ENCODE measurements at regions not wholly inside any gene's neighbourhood (a gene's known extent, or its start where the extent isn't known, plus 50 kb on each side); places are given as distances from the start of the nearest gene placed in this dataset.

DNA sequence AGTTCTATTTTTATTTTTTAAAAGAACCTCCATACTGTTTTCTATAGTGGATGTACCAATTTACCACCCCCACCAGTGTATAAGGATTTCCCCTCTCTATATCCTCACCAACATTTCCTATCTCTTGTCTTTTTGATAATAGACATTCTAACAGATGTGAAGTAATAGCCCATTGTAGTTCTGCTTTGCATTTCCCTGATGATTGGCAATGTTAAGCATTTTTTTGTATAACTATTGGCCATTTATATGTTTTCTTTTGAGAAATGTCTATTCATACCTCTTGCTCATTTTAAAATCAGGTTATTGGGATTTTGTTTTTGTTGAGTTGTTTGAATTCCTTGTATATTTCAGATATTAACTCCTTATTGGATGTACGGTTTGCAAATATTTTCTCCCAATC is 251.1 kb upstream of the HTR2C start:
- TF ChIP-seq CTCF (IDR thresholded peaks at IDR 0.05; ENCODE audit: unreplicated experiment in 3 of 3): no peak
- no peaks in the 10 kb centered on the region for H3K36me3 Mint-ChIP-seq (ENCODE audit: low read depth)
- no peak overlapping the region for H3K27ac Mint-ChIP-seq
- H3K9me3 Mint-ChIP-seq: peaks cover 23% of the 10 kb centered on the region
- no peaks in the 10 kb centered on the region for H3K27me3 Mint-ChIP-seq (ENCODE audit: low read depth)
- no peak overlapping the region for H3K4me3 Mint-ChIP-seq
- H3K4me1 Mint-ChIP-seq: no peaks in the 10 kb centered on the region

DNA sequence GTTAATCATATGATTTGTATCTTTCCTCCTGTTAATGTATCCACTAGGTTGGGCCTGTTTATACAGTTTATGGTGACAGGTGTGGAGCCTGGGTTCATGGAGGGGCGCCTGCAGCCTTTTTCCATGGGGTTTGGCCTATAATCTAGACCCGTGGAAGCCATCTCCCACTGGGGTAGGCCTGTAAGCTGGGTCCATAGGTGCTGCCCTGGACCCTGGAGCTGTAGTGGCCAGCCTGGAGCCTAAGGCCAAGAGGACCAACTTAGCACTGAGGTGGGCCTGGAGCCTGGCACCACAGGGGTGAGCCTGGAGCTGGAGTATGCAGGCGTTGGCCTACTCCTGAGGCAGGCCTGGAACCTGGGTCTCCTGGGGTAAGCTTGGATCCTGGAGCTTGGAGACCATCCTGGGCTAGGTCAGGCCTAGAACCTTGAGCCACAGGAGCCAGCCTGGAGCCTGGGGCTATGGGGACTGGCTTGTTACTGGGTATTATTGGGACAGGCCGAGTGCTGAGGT is 249.4 kb upstream of the HTR2C start:
- no peak for TF ChIP-seq CTCF (IDR thresholded peaks at IDR 0.05; ENCODE audit: unreplicated experiment in 3 of 3)
- Mint-ChIP-seq H3K4me1 (no peaks in the 10 kb centered on the region), H3K36me3 (ENCODE audit: low read depth) (no peaks in the 10 kb centered on the region), H3K27me3 (ENCODE audit: low read depth) (no peaks in the 10 kb centered on the region), H3K27ac (no peak overlapping the region), H3K9me3 (peaks cover 23% of the 10 kb centered on the region), H3K4me3 (no peak overlapping the region)

DNA sequence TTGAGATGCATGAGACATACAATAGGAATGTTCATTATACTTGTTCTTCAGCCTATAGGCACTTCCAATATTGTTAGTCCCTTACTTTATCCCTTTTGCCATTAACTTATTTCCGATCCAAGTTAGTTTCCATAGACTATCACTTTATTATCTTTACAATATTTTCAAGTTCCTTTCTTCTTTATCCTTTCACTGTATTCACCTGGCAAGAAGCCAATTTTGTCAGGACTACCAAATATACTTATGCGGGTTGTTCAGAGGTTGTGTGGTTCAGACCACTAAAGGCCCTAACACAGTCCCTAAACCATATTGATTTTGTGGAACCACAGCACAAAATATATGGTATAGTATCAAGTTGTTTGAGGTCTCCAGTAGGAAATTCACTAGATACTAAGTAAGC is 245.0 kb upstream of the HTR2C start:
- Mint-ChIP-seq H3K27ac (no peak overlapping the region), H3K27me3 (ENCODE audit: low read depth) (no peaks in the 10 kb centered on the region), H3K4me3 (no peak overlapping the region), H3K36me3 (ENCODE audit: low read depth) (no peaks in the 10 kb centered on the region), H3K4me1 (no peaks in the 10 kb centered on the region), H3K9me3 (peaks cover 10% of the 10 kb centered on the region)
- TF ChIP-seq CTCF (IDR thresholded peaks at IDR 0.05; ENCODE audit: unreplicated experiment in 3 of 3): no peak

DNA sequence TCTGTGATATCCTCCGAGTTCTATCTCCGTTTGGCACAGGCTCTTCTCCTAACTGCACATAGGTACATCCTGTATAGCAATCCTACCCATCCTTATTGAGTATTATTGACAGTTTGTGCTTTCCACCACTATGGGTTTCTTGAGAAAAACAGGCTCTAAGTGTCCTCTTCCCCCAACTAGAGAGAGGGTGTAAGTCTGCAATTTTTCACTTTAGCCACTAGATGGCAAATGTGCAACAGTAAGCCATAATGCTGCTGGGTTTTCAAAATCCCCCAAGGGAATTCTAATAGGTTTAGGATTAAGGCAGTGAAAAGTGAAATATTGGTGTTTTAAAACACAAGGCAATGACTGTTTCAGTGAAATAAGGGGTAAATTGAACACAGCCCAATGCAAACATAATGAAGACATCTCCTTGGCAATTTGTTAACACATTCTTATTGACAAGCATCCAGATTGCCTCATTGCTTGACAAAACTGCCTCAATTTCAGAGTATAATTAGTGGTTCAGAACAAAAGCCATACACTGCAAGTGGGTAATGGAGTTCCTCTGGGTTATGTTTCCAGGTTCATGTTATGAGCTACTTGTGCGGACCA is 239.0 kb upstream of the HTR2C start:
- Mint-ChIP-seq H3K36me3 (ENCODE audit: low read depth) (no peaks in the 10 kb centered on the region), H3K27me3 (ENCODE audit: low read depth) (no peaks in the 10 kb centered on the region), H3K9me3 (no peaks in the 10 kb centered on the region), H3K27ac (no peak overlapping the region), H3K4me1 (no peaks in the 10 kb centered on the region), H3K4me3 (no peak overlapping the region)
- peak; percentile 70 to 81 (median 71) for TF ChIP-seq CTCF (IDR thresholded peaks at IDR 0.05; ENCODE audit: unreplicated experiment in 3 of 3)

DNA sequence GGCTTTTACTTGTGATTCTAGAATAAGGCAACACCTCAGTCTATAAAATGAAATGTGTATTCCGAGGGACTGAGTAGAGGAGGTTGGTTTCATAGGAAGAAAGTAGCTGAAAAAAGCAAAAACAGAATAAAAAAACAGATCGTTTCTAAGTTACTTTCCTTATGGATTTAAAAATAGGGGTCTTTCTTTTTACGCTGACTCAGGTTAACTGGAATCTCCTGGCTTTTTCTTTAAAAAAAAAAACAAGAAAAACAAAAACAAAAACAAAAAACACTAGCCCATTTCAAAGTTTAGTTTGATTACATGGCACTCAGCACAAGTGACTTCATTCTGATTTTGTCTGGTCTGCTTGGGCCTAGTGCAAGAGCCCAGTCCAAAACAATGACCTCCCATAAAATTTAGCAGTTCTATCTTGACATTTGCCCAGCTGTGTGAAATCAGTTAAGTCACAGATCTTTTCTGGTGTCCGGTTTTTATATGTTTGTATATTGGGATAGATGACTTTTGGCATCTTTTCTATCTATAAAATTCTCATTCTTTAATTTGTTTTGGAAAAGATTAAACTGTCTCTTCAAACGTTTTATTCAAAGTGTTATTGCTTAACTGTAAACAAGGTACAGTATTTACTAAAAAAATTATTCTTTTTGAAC is 222.7 kb upstream of the HTR2C start:
- no peak for TF ChIP-seq CTCF (IDR thresholded peaks at IDR 0.05; ENCODE audit: unreplicated experiment in 3 of 3)
- H3K9me3 Mint-ChIP-seq: no peaks in the 10 kb centered on the region
- H3K27ac Mint-ChIP-seq: peak overlapping the region in 1 of 3 experiments; percentile 57
- no peaks in the 10 kb centered on the region for H3K36me3 Mint-ChIP-seq (ENCODE audit: low read depth)
- H3K4me1 Mint-ChIP-seq: no peaks in the 10 kb centered on the region
- no peaks in the 10 kb centered on the region for H3K27me3 Mint-ChIP-seq (ENCODE audit: low read depth)
- H3K4me3 Mint-ChIP-seq: no peak overlapping the region

DNA sequence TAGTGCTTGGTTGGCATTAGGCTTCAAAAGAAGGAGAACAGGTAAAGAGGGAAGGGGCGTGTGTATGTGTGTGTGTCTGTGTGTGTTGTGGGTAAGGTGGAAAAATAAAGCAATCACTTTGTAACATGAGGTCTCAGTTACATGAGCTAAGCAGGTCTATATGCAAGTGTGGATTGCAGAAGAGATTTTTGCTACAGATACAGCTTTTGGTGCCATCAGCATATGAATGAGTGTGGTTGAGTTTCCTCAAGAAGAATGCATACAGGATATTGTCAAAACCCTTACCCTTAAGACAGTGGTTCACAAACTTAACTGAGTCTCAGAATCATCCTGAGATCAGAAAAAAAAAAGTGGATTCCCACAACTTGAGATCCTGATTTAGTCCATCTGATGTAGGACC is 220.5 kb upstream of the HTR2C start:
- no peaks in the 10 kb centered on the region for H3K36me3 Mint-ChIP-seq (ENCODE audit: low read depth)
- H3K27me3 Mint-ChIP-seq (ENCODE audit: low read depth): no peaks in the 10 kb centered on the region
- no peak for TF ChIP-seq CTCF (IDR thresholded peaks at IDR 0.05; ENCODE audit: unreplicated experiment in 3 of 3)
- H3K27ac Mint-ChIP-seq: no peak overlapping the region
- H3K9me3 Mint-ChIP-seq: no peaks in the 10 kb centered on the region
- no peaks in the 10 kb centered on the region for H3K4me1 Mint-ChIP-seq
- no peak overlapping the region for H3K4me3 Mint-ChIP-seq
